WTC11 (cell line): ENCODE measurements at regions not wholly inside any gene's neighbourhood (a gene's known extent, or its start where the extent isn't known, plus 50 kb on each side); places are given as distances from the start of the nearest gene placed in this dataset.

ENCODE experiments used
- ATAC-seq: fragments of 200-7000 bp; cut with Tn5 transposase; 2 replicates; pipeline ENCODE4 v1.10.0; 2021; ENCODE audit warnings: mild to moderate bottlenecking, moderate library complexity
- CTCF ChIA-PET: fragments of 300-600 bp; sonication (Branson Sonifier 250); formaldehyde crosslinking; loops from one replicate; lab custom pipeline; 2021; ENCODE audit warnings: antibody characterized with exemption; lab: Charles Lee
- POLR2A ChIA-PET: fragments of 350-600 bp; sonication (Branson Sonifier 250); formaldehyde crosslinking; loops from one replicate; lab custom pipeline; 2021; ENCODE audit warnings: antibody characterized with exemption; lab: Charles Lee
- DNase-seq: peaks from one replicate; pipeline ENCODE4 v3.0.0; 2021; ENCODE audit warnings: low spot score
- H3K27ac Mint-ChIP-seq: 2 replicates; pipeline ENCODE4 v1.8.0; 2021; ENCODE audit warnings: mixed read lengths
- H3K27me3 Mint-ChIP-seq: 2 replicates; pipeline ENCODE4 v1.8.0; 2021; ENCODE audit warnings: low read depth, mild to moderate bottlenecking, moderate library complexity, mixed read lengths
- H3K36me3 Mint-ChIP-seq: 2 replicates; pipeline ENCODE4 v1.8.0; 2021; ENCODE audit warnings: mixed read lengths
- H3K4me1 Mint-ChIP-seq: 2 replicates; pipeline ENCODE4 v1.8.0; 2022; ENCODE audit warnings: mixed read lengths
- H3K4me3 Mint-ChIP-seq: 2 replicates; pipeline ENCODE4 v1.8.0; 2021; ENCODE audit warnings: mild to moderate bottlenecking, moderate library complexity, mixed read lengths
- H3K9me3 Mint-ChIP-seq: 2 replicates; pipeline ENCODE4 v1.8.0; 2021; ENCODE audit warnings: mixed read lengths
- AR ChIP-seq: fragments of 250-450 bp; sonication (Bioruptor Pico); IDR thresholded peaks from 2 replicates; pipeline ENCODE4 v1.9.0; 2021; ENCODE audit warnings: mild to moderate bottlenecking
- ATF2 ChIP-seq: sonication (generic); formaldehyde crosslinking; IDR thresholded peaks from 2 replicates; pipeline ENCODE4 v1.8.1; 2022; ENCODE audit warnings: low read depth, missing genetic modification reagents, borderline replicate concordance
- CBFB ChIP-seq: sonication (generic); formaldehyde crosslinking; IDR thresholded peaks from 2 replicates; pipeline ENCODE4 v1.8.1; 2022; ENCODE audit warnings: mild to moderate bottlenecking, low read depth, missing genetic modification reagents
- FOXP4 ChIP-seq: sonication (generic); formaldehyde crosslinking; IDR thresholded peaks from 2 replicates; pipeline ENCODE4 v1.8.0; 2022; ENCODE audit warnings: mild to moderate bottlenecking, missing genetic modification reagents
- GRHL2 ChIP-seq: fragments of 250-450 bp; sonication (Bioruptor Pico); IDR thresholded peaks from 2 replicates; pipeline ENCODE4 v1.8.0; 2022; ENCODE audit warnings: mild to moderate bottlenecking, moderate library complexity; ENCODE audit not compliant: insufficient replicate concordance, severe bottlenecking
- IRF1 ChIP-seq: sonication (generic); formaldehyde crosslinking; IDR thresholded peaks from 2 replicates; pipeline ENCODE4 v1.8.0; 2023; ENCODE audit warnings: missing genetic modification reagents
- JUN ChIP-seq: sonication (generic); formaldehyde crosslinking; IDR thresholded peaks from 2 replicates; pipeline ENCODE4 v1.8.0; 2023; ENCODE audit warnings: mild to moderate bottlenecking, missing genetic modification reagents
- MXD4 ChIP-seq: fragments of 250-450 bp; sonication (Bioruptor Pico); IDR thresholded peaks from 2 replicates; pipeline ENCODE4 v1.8.0; 2021; ENCODE audit warnings: mild to moderate bottlenecking, moderate library complexity, borderline replicate concordance
- NFATC4 ChIP-seq: fragments of 250-450 bp; sonication (Bioruptor Pico); IDR thresholded peaks from 2 replicates; pipeline ENCODE4 v1.9.0; 2021; ENCODE audit warnings: mild to moderate bottlenecking
- PRDM15 ChIP-seq: sonication (generic); formaldehyde crosslinking; IDR thresholded peaks from 2 replicates; pipeline ENCODE4 v1.8.0; 2022; ENCODE audit warnings: missing genetic modification reagents
- PRRX2 ChIP-seq: fragments of 250-450 bp; sonication (Bioruptor Pico); IDR thresholded peaks from 2 replicates; pipeline ENCODE4 v1.8.0; 2021; ENCODE audit warnings: mild to moderate bottlenecking
- ZMAT4 ChIP-seq: fragments of 250-450 bp; sonication (Bioruptor Pico); IDR thresholded peaks from 2 replicates; pipeline ENCODE4 v1.9.0; 2021; ENCODE audit warnings: mild to moderate bottlenecking
- ZNF281 ChIP-seq: sonication (generic); formaldehyde crosslinking; IDR thresholded peaks from 2 replicates; pipeline ENCODE4 v1.8.0; 2023; ENCODE audit warnings: mild to moderate bottlenecking, missing genetic modification reagents
- ZNF532 ChIP-seq: fragments of 250-450 bp; sonication (Bioruptor Pico); IDR thresholded peaks from 2 replicates; pipeline ENCODE4 v1.9.0; 2021; ENCODE audit warnings: mild to moderate bottlenecking, borderline replicate concordance

- TF ChIP-seq AR (CRISPR knock-in tag) (no peak), IRF1 (CRISPR knock-in tag) (no peak), CBFB (CRISPR knock-in tag) (no peak), ZNF281 (CRISPR knock-in tag) (no peak), PRRX2 (CRISPR knock-in tag) (no peak), JUN (CRISPR knock-in tag) (no peak)
These were observed 230.2 kb upstream of the NT5C1B start (continued) for GRCh38 chr2:18819566-18819965.

- ChIA-PET CTCF (interaction anchor here (1.3 kb wide), 1 partner anchor 10 kb away, joined by 4 read pairs; no protein-coding TSS in a partner anchor), POLR2A (no interaction called here)
- no peak overlapping the region for H3K27ac Mint-ChIP-seq
- no peak for DNase-seq
- no peak for TF ChIP-seq ATF2
- no peak for TF ChIP-seq FOXP4 (CRISPR knock-in tag)
- no peak for TF ChIP-seq GRHL2 (CRISPR knock-in tag)
- TF ChIP-seq ZMAT4 = no peak
- no peak for ATAC-seq
- H3K4me1 Mint-ChIP-seq = no peaks in the 10 kb centered on the region
- H3K27me3 Mint-ChIP-seq = no peaks in the 10 kb centered on the region; the same call in 1 of the 2 replicates
- H3K4me3 Mint-ChIP-seq = no peak overlapping the region
- H3K9me3 Mint-ChIP-seq = no peaks in the 10 kb centered on the region
- no peaks in the 10 kb centered on the region for H3K36me3 Mint-ChIP-seq
These were observed 225.0 kb upstream of the NT5C1B start for GRCh38 chr2:18814387-18814786.

- H3K27ac Mint-ChIP-seq = no peak overlapping the region
- no peak for ATAC-seq
- ChIA-PET POLR2A (no interaction called here), CTCF (no interaction called here)
- no peaks in the 10 kb centered on the region for H3K36me3 Mint-ChIP-seq
- no peaks in the 10 kb centered on the region for H3K4me1 Mint-ChIP-seq
- no peak for DNase-seq
- peaks cover 2% of the 10 kb centered on the region; the same call in 1 of the 2 replicates for H3K27me3 Mint-ChIP-seq
- H3K4me3 Mint-ChIP-seq = no peak overlapping the region
- H3K9me3 Mint-ChIP-seq = no peaks in the 10 kb centered on the region
- no peak for TF ChIP-seq PRDM15 (CRISPR knock-in tag)
- no peak for TF ChIP-seq NFATC4 (CRISPR knock-in tag)
- no peak for TF ChIP-seq ZNF532
- no peak for TF ChIP-seq MXD4 (CRISPR knock-in tag)
These were observed 215.2 kb upstream of the NT5C1B start for GRCh38 chr2:18804536-18804935.
